CD14-positive monocyte (primary cell): ENCODE measurements at regions not wholly inside any gene's neighbourhood (a gene's known extent, or its start where the extent isn't known, plus 50 kb on each side); places are given as distances from the start of the nearest gene placed in this dataset.

Source experiments
- DNase-seq, 3 donors: peaks; one replicate each; pipeline ENCODE4 v3.0.0-alpha.2; 2011 to 2022
- H2AFZ ChIP-seq: 2 replicates; pipeline ENCODE4 v1.6.0; 2012; ENCODE audit warnings: mild to moderate bottlenecking, low read depth, low read length, inconsistent platforms; ENCODE audit not compliant: insufficient read depth, poor library complexity, severe bottlenecking
- H3K27ac ChIP-seq, 2 donors: 1 replicate in 1 of 2; 2 replicates in 1 of 2; pipeline ENCODE4 v1.5.1; 2012 to 2013; ENCODE audit warnings: low read length in 2 of 2, control low read depth in 1 of 2, inconsistent platforms in 1 of 2, low read depth in 1 of 2, mild to moderate bottlenecking in 1 of 2
- H3K27me3 ChIP-seq, 2 donors: one replicate each; pipeline versions ENCODE4 v1.6.0 to v1.6.1; 2011 to 2013; ENCODE audit warnings: low read length in 2 of 2; ENCODE audit not compliant: control insufficient read depth in 2 of 2, insufficient read depth in 2 of 2
- H3K36me3 ChIP-seq, 2 donors: replicated peaks in 1 of 2; 1 replicate in 1 of 2; 2 replicates in 1 of 2; pipeline versions ENCODE4 v1.5.1 to v1.6.1; 2012 to 2013; ENCODE audit warnings: low read length in 2 of 2, control low read depth in 1 of 2, inconsistent platforms in 1 of 2, mild to moderate bottlenecking in 1 of 2; ENCODE audit not compliant: insufficient read depth in 2 of 2, control insufficient read depth in 1 of 2
- H3K4me1 ChIP-seq, 2 donors: 1 replicate in 1 of 2; 2 replicates in 1 of 2; pipeline versions ENCODE4 v1.5.1 to v1.6.1; 2012 to 2013; ENCODE audit warnings: low read length in 2 of 2, control low read depth in 1 of 2, inconsistent platforms in 1 of 2, mild to moderate bottlenecking in 1 of 2, moderate library complexity in 1 of 2; ENCODE audit not compliant: insufficient read depth in 2 of 2, control insufficient read depth in 1 of 2
- H3K4me2 ChIP-seq: replicated peaks from 2 replicates; pipeline ENCODE3; 2012; ENCODE audit warnings: low read length, moderate library complexity, mild to moderate bottlenecking; ENCODE audit not compliant: poor library complexity, severe bottlenecking; ENCODE audit errors: extremely low read depth
- H3K4me3 ChIP-seq, 3 experiments: fragments of 200-600 bp in 1 of 3; sonication (generic) in 1 of 3; replicated peaks in 1 of 3; 1 replicate in 2 of 3; 2 replicates in 1 of 3; pipeline ENCODE4 v1.5.1; 2011 to 2013; ENCODE audit warnings: low read length in 3 of 3, mild to moderate bottlenecking in 3 of 3, control low read depth in 2 of 3, low read depth in 2 of 3, inconsistent platforms in 1 of 3, moderate library complexity in 1 of 3
- H3K79me2 ChIP-seq: 2 replicates; pipeline ENCODE4 v1.6.0; 2012; ENCODE audit warnings: mild to moderate bottlenecking, control low read depth, inconsistent platforms, low read length, moderate library complexity; ENCODE audit not compliant: insufficient read depth
- H3K9ac ChIP-seq: 2 replicates; pipeline ENCODE4 v1.6.0; 2017; ENCODE audit warnings: low read length, mild to moderate bottlenecking; ENCODE audit not compliant: insufficient read depth, poor library complexity, severe bottlenecking
- H3K9me3 ChIP-seq, 2 donors: replicated peaks in 1 of 2; 1 replicate in 1 of 2; 2 replicates in 1 of 2; pipeline versions ENCODE4 v1.5.1 to v1.6.1; 2012 to 2013; ENCODE audit warnings: low read length in 2 of 2, control low read depth in 1 of 2; ENCODE audit not compliant: control insufficient read depth in 1 of 2, insufficient read depth in 1 of 2
- H4K20me1 ChIP-seq: 2 replicates; pipeline ENCODE4 v1.6.0; 2012; ENCODE audit warnings: mild to moderate bottlenecking, low read length, control low read depth, moderate library complexity; ENCODE audit not compliant: insufficient read depth
- H3K27ac Mint-ChIP-seq, 7 donors: one replicate each; pipeline ENCODE4 v1.8.0; 2020; ENCODE audit warnings: mild to moderate bottlenecking in 7 of 7, mixed read lengths in 7 of 7, moderate library complexity in 6 of 7, inconsistent platforms in 2 of 7
- H3K27me3 Mint-ChIP-seq, 3 donors: one replicate each; pipeline ENCODE4 v1.8.0; 2021 to 2022; ENCODE audit warnings: low read depth in 3 of 3, mild to moderate bottlenecking in 3 of 3, mixed read lengths in 3 of 3, moderate library complexity in 3 of 3, inconsistent platforms in 1 of 3
- H3K36me3 Mint-ChIP-seq, 2 donors: one replicate each; pipeline ENCODE4 v1.8.0; 2020; ENCODE audit warnings: mixed read lengths in 2 of 2, inconsistent platforms in 1 of 2, mild to moderate bottlenecking in 1 of 2
- H3K4me1 Mint-ChIP-seq: one replicate; pipeline ENCODE4 v1.8.0; 2020; ENCODE audit warnings: mild to moderate bottlenecking, mixed read lengths
- H3K4me3 Mint-ChIP-seq, 2 donors: one replicate each; pipeline ENCODE4 v1.8.0; 2020; ENCODE audit warnings: mild to moderate bottlenecking in 2 of 2, mixed read lengths in 2 of 2, moderate library complexity in 1 of 2
- H3K9me3 Mint-ChIP-seq, 7 donors: one replicate each; pipeline ENCODE4 v1.8.0; 2020 to 2022; ENCODE audit warnings: mixed read lengths in 7 of 7, mild to moderate bottlenecking in 6 of 7, moderate library complexity in 6 of 7, inconsistent platforms in 2 of 7
- CTCF ChIP-seq: fragments of 200-600 bp; IDR thresholded peaks from one replicate; pipeline ENCODE4 v1.8.0; 2022; ENCODE audit warnings: antibody characterized with exemption, mild to moderate bottlenecking
- WGBS: methylation state at CpG from one replicate; pipeline ENCODE4 v1.1.5; 2013; ENCODE audit warnings: missing lambda C conversion rate; ENCODE audit not compliant: insufficient coverage; 5-methylcytosine and 5-hydroxymethylcytosine counted together
- intact Hi-C, 2 donors: fragments of 100-400 bp; cut with micrococcal nuclease; formaldehyde crosslinking; loops; one replicate each; pipeline versions ENCODE4 v1.15.0 to v1.15.1; 2023

GRCh38 chr5:105263515-105263914, 1700.9 kb upstream of the NUDT12 start:
- intact Hi-C loops, result no loop called here
- H3K4me2 ChIP-seq, result no peak overlapping the region
- Mint-ChIP-seq H3K4me1 (no peaks in the 10 kb centered on the region), H3K9me3 (peaks cover 0 to 4% (median 0%) of the 10 kb centered on the region in 7 donors), H3K27ac (no peak overlapping the region), H3K4me3 (no peak overlapping the region), H3K27me3 (no peaks in the 10 kb centered on the region), H3K36me3 (no peaks in the 10 kb centered on the region)
- TF ChIP-seq CTCF, result no peak
- H3K9me3 ChIP-seq, result no peaks in the 10 kb centered on the region
- no peaks in the 10 kb centered on the region for H3K4me1 ChIP-seq
- H3K9ac ChIP-seq, result no peak overlapping the region
- H3K36me3 ChIP-seq, result no peaks in the 10 kb centered on the region
- no peak for DNase-seq
- H3K79me2 ChIP-seq, result no peaks in the 10 kb centered on the region
- no CpG with 5 or more reads among the region's 1 CpG for WGBS
- H3K4me3 ChIP-seq, result no peak overlapping the region
- no peak overlapping the region for H3K27ac ChIP-seq
- no peaks in the 10 kb centered on the region for H4K20me1 ChIP-seq
- H3K27me3 ChIP-seq, result no peaks in the 10 kb centered on the region
- no peak overlapping the region for H2AFZ ChIP-seq

GRCh38 chr5:105259581-105260217, 1697.1 kb upstream of the NUDT12 start:
- Histone ChIP-seq H3K9ac (no peak overlapping the region), H3K27me3 (no peaks in the 10 kb centered on the region), H3K4me2 (no peak overlapping the region), H3K4me1 (no peaks in the 10 kb centered on the region), H2AFZ (no peak overlapping the region), H3K27ac (no peak overlapping the region), H3K79me2 (no peaks in the 10 kb centered on the region), H3K4me3 (no peak overlapping the region), H3K9me3 (peaks cover 0 to 1% of the 10 kb centered on the region in 2 donors), H4K20me1 (no peaks in the 10 kb centered on the region), H3K36me3 (no peaks in the 10 kb centered on the region)
- 92% methylated on average over 3 of the region's 5 CpGs for WGBS
- Mint-ChIP-seq H3K36me3 (no peaks in the 10 kb centered on the region), H3K4me1 (no peaks in the 10 kb centered on the region), H3K27ac (no peak overlapping the region), H3K27me3 (peaks cover 0 to 3% (median 0%) of the 10 kb centered on the region in 3 donors), H3K9me3 (peaks cover 0 to 4% (median 0%) of the 10 kb centered on the region in 7 donors), H3K4me3 (no peak overlapping the region)
- no peak for TF ChIP-seq CTCF
- DNase-seq, result no peak
- intact Hi-C loops, result no loop called here
